Mesenchymal stem cell (in vitro differentiated cells and primary cell): ENCODE measurements at regions not wholly inside any gene's neighbourhood (a gene's known extent, or its start where the extent isn't known, plus 50 kb on each side); places are given as distances from the start of the nearest gene placed in this dataset.

Experiments used
- DNase-seq: peaks from one replicate; pipeline ENCODE4 v3.0.0-alpha.2; 2013
- H2AFZ ChIP-seq: one replicate; pipeline ENCODE4 v1.6.1; 2013; ENCODE audit warnings: low read depth, mild to moderate bottlenecking, control low read depth, inconsistent platforms, low read length, moderate library complexity
- H2AK5ac ChIP-seq: 2 replicates; pipeline ENCODE4 v1.6.1; 2013; ENCODE audit warnings: low read length, moderate library complexity, mild to moderate bottlenecking, inconsistent platforms; ENCODE audit not compliant: severe bottlenecking
- H2BK120ac ChIP-seq: one replicate; pipeline ENCODE4 v1.6.1; 2013; ENCODE audit warnings: low read depth, mild to moderate bottlenecking, inconsistent platforms, low read length, moderate library complexity
- H2BK12ac ChIP-seq, 2 experiments: one replicate each; pipeline ENCODE4 v1.6.1; 2013; ENCODE audit warnings: inconsistent platforms in 2 of 2, low read length in 2 of 2, mild to moderate bottlenecking in 2 of 2, moderate library complexity in 2 of 2, control low read depth in 1 of 2
- H2BK15ac ChIP-seq: one replicate; pipeline ENCODE4 v1.6.1; 2013; ENCODE audit warnings: mild to moderate bottlenecking, low read depth, inconsistent platforms; ENCODE audit not compliant: poor library complexity, severe bottlenecking
- H2BK5ac ChIP-seq: 2 replicates; pipeline ENCODE4 v1.6.1; 2013; ENCODE audit warnings: low read depth, mild to moderate bottlenecking, low read length, control low read depth, inconsistent platforms; ENCODE audit not compliant: poor library complexity, severe bottlenecking
- H3K14ac ChIP-seq, 2 experiments: one replicate each; pipeline ENCODE4 v1.6.1; 2013; ENCODE audit warnings: inconsistent platforms in 2 of 2, low read length in 2 of 2, control low read depth in 1 of 2, mild to moderate bottlenecking in 1 of 2, moderate library complexity in 1 of 2
- H3K18ac ChIP-seq, 2 experiments: one replicate each; pipeline ENCODE4 v1.6.1; 2013; ENCODE audit warnings: inconsistent platforms in 2 of 2, low read length in 2 of 2, control low read depth in 1 of 2, low read depth in 1 of 2, mild to moderate bottlenecking in 1 of 2
- H3K23ac ChIP-seq, 2 experiments: one replicate each; pipeline ENCODE4 v1.6.1; 2013; ENCODE audit warnings: inconsistent platforms in 2 of 2, low read length in 2 of 2, mild to moderate bottlenecking in 2 of 2, moderate library complexity in 2 of 2, control low read depth in 1 of 2
- H3K27ac ChIP-seq: 2 replicates; pipeline ENCODE4 v1.5.1; 2013; ENCODE audit warnings: mild to moderate bottlenecking, moderate library complexity, low read length, control low read depth, inconsistent platforms; ENCODE audit not compliant: poor library complexity, severe bottlenecking
- H3K27me3 ChIP-seq, 2 experiments: 2 replicates each; pipeline versions ENCODE4 v1.6.1 to v1.7.0; 2013; ENCODE audit warnings: low read length in 2 of 2, mild to moderate bottlenecking in 2 of 2, moderate library complexity in 2 of 2, control low read depth in 1 of 2, inconsistent platforms in 1 of 2; ENCODE audit not compliant: control insufficient read depth in 1 of 2, insufficient read depth in 1 of 2
- H3K36me3 ChIP-seq, 2 experiments: 2 replicates each; pipeline versions ENCODE4 v1.6.1 to v1.7.0; 2013; ENCODE audit warnings: low read length in 2 of 2, control low read depth in 1 of 2, inconsistent platforms in 1 of 2, low read depth in 1 of 2, mild to moderate bottlenecking in 1 of 2; ENCODE audit not compliant: insufficient read depth in 2 of 2, control insufficient read depth in 1 of 2
- H3K4ac ChIP-seq, 2 experiments: one replicate each; pipeline ENCODE4 v1.6.1; 2013; ENCODE audit warnings: inconsistent platforms in 2 of 2, low read length in 2 of 2, mild to moderate bottlenecking in 2 of 2, moderate library complexity in 2 of 2, control low read depth in 1 of 2, low read depth in 1 of 2
- H3K4me1 ChIP-seq: 2 replicates; pipeline ENCODE4 v1.6.1; 2013; ENCODE audit warnings: low read depth, low read length, control low read depth; ENCODE audit not compliant: control insufficient read depth, insufficient read depth
- H3K4me2 ChIP-seq: 2 replicates; pipeline ENCODE4 v1.6.1; 2013; ENCODE audit warnings: low read length, mild to moderate bottlenecking, inconsistent platforms; ENCODE audit not compliant: poor library complexity, severe bottlenecking
- H3K4me3 ChIP-seq, 2 experiments: 2 replicates each; pipeline versions ENCODE4 v1.5.1 to v1.7.0; 2013; ENCODE audit warnings: low read length in 2 of 2, mild to moderate bottlenecking in 2 of 2, control low read depth in 1 of 2, low read depth in 1 of 2; ENCODE audit not compliant: insufficient read depth in 1 of 2
- H3K79me1 ChIP-seq: replicated peaks from 2 replicates; pipeline ENCODE4 v1.6.1; 2013; ENCODE audit warnings: mild to moderate bottlenecking, control low read depth, low read length, inconsistent platforms; ENCODE audit not compliant: poor library complexity, severe bottlenecking
- H3K9ac ChIP-seq: 2 replicates; pipeline ENCODE4 v1.7.0; 2013; ENCODE audit warnings: mild to moderate bottlenecking, low read length, moderate library complexity
- H3K9me3 ChIP-seq: 2 replicates; pipeline ENCODE4 v1.7.0; 2013; ENCODE audit warnings: mild to moderate bottlenecking, low read length; ENCODE audit not compliant: control insufficient read depth
- H4K8ac ChIP-seq: one replicate; pipeline ENCODE4 v1.6.1; 2013; ENCODE audit warnings: inconsistent platforms, mild to moderate bottlenecking, low read length, moderate library complexity
- H4K91ac ChIP-seq: one replicate; pipeline ENCODE4 v1.6.1; 2013; ENCODE audit warnings: mild to moderate bottlenecking, low read length, inconsistent platforms
- WGBS: methylation state at CpG from one replicate; pipeline ENCODE4 v1.1.7; 2013; ENCODE audit warnings: mixed read lengths; 5-methylcytosine and 5-hydroxymethylcytosine counted together

DNA sequence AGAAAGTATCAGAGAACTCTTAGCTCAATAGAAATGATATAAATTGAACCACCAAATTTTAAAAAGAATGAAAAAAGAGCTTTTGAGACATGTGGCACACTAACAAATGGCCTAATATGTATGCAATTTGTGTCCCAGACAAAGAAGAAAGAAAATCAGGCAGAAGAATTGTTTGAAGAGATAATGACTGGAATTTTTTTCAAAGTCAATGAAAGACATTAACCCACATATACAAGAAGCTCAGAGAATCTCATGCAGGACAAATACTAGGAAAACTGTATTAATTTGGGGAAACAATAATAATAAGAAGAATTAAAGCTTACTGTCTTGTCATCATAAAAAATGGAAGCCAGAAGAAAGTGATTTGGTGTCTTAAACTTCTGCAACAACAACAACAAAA is 304.1 kb upstream of the RND3 start:
- Histone ChIP-seq H3K4me1 (no peaks in the 10 kb centered on the region), H4K91ac (no peak overlapping the region), H3K4me2 (no peak overlapping the region), H2BK120ac (no peak overlapping the region), H3K9me3 (peaks cover 33% of the 10 kb centered on the region), H3K27me3 (no peaks in the 10 kb centered on the region), H3K36me3 (no peaks in the 10 kb centered on the region), H3K4me3 (no peak overlapping the region), H3K23ac (no peak overlapping the region), H2AFZ (no peak overlapping the region), H3K27ac (no peak overlapping the region), H3K9ac (no peak overlapping the region), H3K4ac (no peak overlapping the region), H2BK5ac (no peak overlapping the region), H3K14ac (no peak overlapping the region), H2BK15ac (no peak overlapping the region), H4K8ac (no peak overlapping the region), H2AK5ac (no peak overlapping the region), H2BK12ac (no peak overlapping the region), H3K79me1 (no peaks in the 10 kb centered on the region), H3K18ac (no peak overlapping the region)
- DNase-seq, result no peak

DNA sequence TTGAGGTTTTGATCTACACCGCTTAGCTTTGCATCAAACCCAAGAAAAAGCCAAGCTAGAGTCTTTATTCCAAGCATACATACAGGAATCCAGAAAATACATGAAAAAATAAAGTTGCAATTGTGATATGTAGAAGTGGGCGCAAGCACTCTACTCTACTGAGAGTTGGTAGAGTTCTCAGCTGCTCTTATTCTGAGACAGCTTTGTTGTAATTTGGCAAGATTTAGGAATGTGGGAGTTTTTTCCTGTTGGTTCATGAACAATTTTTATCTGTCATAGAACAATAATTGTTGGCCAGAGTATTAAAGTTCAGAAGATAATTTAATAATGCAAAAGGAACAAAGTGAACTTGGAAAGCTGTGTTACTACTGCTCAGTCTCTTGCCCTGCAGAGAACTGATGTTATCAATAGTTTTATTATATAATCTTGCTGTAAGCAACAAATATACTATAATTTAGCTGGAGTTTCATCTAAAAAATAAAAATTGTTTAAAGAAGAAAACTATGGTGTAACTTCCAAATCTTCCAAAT is 302.0 kb upstream of the RND3 start:
- H4K91ac ChIP-seq, result no peak overlapping the region
- H3K23ac ChIP-seq, result no peak overlapping the region
- H2BK5ac ChIP-seq, result no peak overlapping the region
- no peak overlapping the region for H2BK120ac ChIP-seq
- H3K79me1 ChIP-seq, result no peaks in the 10 kb centered on the region
- no peak overlapping the region for H3K4ac ChIP-seq
- H3K36me3 ChIP-seq, result no peaks in the 10 kb centered on the region
- H2AFZ ChIP-seq, result no peak overlapping the region
- no peak overlapping the region for H2BK12ac ChIP-seq
- H3K9ac ChIP-seq, result no peak overlapping the region
- no peak overlapping the region for H2BK15ac ChIP-seq
- no peak overlapping the region for H3K18ac ChIP-seq
- no peak overlapping the region for H4K8ac ChIP-seq
- WGBS, result 100% methylated on average over 1 of the region's 2 CpGs
- no peak overlapping the region for H3K14ac ChIP-seq
- H3K4me2 ChIP-seq, result no peak overlapping the region
- no peak overlapping the region for H3K4me3 ChIP-seq
- DNase-seq, result no peak
- H3K4me1 ChIP-seq, result no peaks in the 10 kb centered on the region
- H3K27me3 ChIP-seq, result no peaks in the 10 kb centered on the region
- H2AK5ac ChIP-seq, result no peak overlapping the region
- no peak overlapping the region for H3K27ac ChIP-seq
- H3K9me3 ChIP-seq, result peaks cover 33% of the 10 kb centered on the region

DNA sequence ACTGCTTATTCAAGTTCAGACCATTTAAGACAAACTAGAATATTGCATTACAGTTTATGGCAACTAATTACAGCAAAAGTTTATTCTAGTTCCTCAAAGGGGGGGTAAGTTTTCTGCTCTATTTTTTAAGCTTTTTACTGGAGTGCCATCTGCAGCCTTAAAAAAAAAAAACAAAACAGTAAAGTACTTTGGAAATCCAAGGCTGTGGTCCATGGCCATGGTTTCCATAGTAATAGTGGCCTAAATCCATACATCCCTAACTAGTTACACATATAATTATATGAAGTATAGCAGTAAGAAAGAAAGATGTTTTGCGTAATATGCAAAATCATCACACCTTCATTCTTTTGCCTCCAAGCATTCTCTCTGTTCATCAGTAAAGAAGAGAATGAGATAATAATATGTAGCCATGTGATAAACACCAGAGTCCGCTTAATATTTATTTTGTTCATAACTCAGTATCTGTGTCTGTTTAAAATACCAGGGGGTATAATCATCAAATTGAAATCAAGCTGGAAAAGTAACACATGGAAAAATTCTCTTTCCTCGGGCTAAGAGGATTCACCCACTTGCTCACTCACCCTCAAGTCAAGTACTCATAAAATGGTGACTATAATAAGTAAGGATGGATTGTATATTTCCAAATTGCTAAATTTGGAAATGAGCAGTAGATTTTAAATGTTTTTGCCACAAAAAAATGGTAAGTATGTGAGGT is 301.1 kb upstream of the RND3 start:
- peaks cover 33% of the 10 kb centered on the region for H3K9me3 ChIP-seq
- no peak overlapping the region for H3K4me3 ChIP-seq
- WGBS, result no CpG with 5 or more reads among the region's 3 CpGs

DNA sequence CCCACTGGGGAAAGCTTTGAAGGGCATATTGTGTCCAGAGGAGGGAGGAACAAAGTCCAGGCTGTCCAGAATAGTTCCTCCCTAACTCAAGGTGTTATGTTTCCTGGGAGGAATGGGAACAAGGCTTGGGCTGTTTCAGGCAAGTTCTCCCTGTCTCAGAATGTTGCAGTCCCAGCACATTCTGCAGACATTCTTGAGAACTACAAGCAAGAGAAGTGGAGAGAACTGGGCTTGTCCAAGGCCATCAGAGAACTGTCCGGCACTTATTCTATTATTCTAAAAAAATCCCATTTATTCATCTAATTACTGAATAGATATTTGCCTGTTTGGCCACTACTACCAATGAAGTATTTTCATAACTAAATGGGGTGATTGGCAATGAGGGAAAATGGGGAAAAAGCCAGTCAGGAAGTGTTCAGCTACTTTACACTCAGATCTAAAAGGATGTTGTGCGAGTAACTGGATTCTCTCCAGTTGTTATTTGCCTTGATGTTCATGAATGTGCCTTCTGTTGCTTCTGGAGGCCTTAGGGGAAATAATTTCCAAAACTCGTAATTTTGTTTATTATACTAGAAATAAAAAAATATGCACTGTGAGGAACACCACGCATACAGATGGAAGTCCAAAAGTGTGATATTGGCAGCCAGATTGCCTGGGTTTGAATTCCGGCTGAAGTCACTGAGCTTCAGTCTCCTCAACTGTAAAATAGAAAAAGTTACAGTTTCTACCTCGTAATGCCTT is 300.1 kb upstream of the RND3 start:
- H4K8ac ChIP-seq, result no peak overlapping the region
- H2BK120ac ChIP-seq, result no peak overlapping the region
- H3K9ac ChIP-seq, result no peak overlapping the region
- H2AK5ac ChIP-seq, result no peak overlapping the region
- no peak overlapping the region for H2BK12ac ChIP-seq
- H3K27me3 ChIP-seq, result no peaks in the 10 kb centered on the region
- H3K18ac ChIP-seq, result no peak overlapping the region
- no peak overlapping the region for H3K14ac ChIP-seq
- no peak overlapping the region for H2BK5ac ChIP-seq
- H3K4me2 ChIP-seq, result no peak overlapping the region
- H3K9me3 ChIP-seq, result peaks cover 24% of the 10 kb centered on the region
- H4K91ac ChIP-seq, result no peak overlapping the region
- no peak overlapping the region for H3K23ac ChIP-seq
- H3K79me1 ChIP-seq, result no peaks in the 10 kb centered on the region
- no peaks in the 10 kb centered on the region for H3K36me3 ChIP-seq
- H3K4me3 ChIP-seq, result no peak overlapping the region
- no peaks in the 10 kb centered on the region for H3K4me1 ChIP-seq
- 86% methylated on average over 1 of the region's 6 CpGs for WGBS
- no peak overlapping the region for H2BK15ac ChIP-seq
- no peak overlapping the region for H2AFZ ChIP-seq
- DNase-seq, result no peak
- no peak overlapping the region for H3K27ac ChIP-seq
- no peak overlapping the region for H3K4ac ChIP-seq

More for the DNA sequence above, 301.1 kb upstream of the RND3 start:
- H2BK12ac ChIP-seq, result no peak overlapping the region
- H3K4ac ChIP-seq, result no peak overlapping the region
- H4K91ac ChIP-seq, result no peak overlapping the region
- no peak overlapping the region for H2BK15ac ChIP-seq
- H3K18ac ChIP-seq, result no peak overlapping the region
- H3K23ac ChIP-seq, result no peak overlapping the region
- no peaks in the 10 kb centered on the region for H3K27me3 ChIP-seq
- no peak overlapping the region for H3K4me2 ChIP-seq
- no peaks in the 10 kb centered on the region for H3K79me1 ChIP-seq
- no peak overlapping the region for H4K8ac ChIP-seq
- no peak overlapping the region for H3K27ac ChIP-seq
- H2BK120ac ChIP-seq, result no peak overlapping the region
- H2AFZ ChIP-seq, result no peak overlapping the region
- no peaks in the 10 kb centered on the region for H3K36me3 ChIP-seq
- no peak for DNase-seq
- H3K9ac ChIP-seq, result no peak overlapping the region
- no peaks in the 10 kb centered on the region for H3K4me1 ChIP-seq
- H2BK5ac ChIP-seq, result no peak overlapping the region
- H2AK5ac ChIP-seq, result no peak overlapping the region
- no peak overlapping the region for H3K14ac ChIP-seq
